ENCODE measurements at regions not wholly inside any gene's neighbourhood (a gene's known extent, or its start where the extent isn't known, plus 50 kb on each side); places are given as distances from the start of the nearest gene placed in this dataset.

DNA sequence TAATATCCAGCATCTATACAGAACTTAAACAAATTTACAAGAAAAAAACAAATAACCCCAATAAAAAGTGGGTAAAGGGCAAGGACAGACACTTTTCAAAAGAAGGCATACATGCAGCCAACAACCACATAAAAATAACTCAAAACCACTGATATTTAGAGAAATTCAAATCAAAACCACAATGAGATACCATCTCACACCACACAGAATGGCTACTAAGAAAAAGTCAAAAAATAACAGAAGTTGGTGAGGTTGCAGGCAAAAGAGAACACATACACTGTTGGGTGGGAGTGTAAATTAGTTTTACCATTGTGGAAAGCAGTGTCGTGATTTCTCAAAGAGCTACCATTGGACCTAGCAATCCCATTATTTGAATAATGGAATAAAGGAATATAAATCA, 1973.9 kb upstream of the LRRTM1 start:
- Histone ChIP-seq H3K4me3 (ENCODE audit: low read depth, low read length) (no peak overlapping the region), H3K4me1 (ENCODE audit: control insufficient read depth, insufficient read depth, low read length) (no peaks in the 10 kb centered on the region), H3K27ac (ENCODE audit: extremely low read depth, low read depth, low read length) (no peak overlapping the region), H3K9me3 (ENCODE audit: control insufficient read depth, insufficient read depth, low read depth, low read length) (no peaks in the 10 kb centered on the region), H3K36me3 (ENCODE audit: control insufficient read depth in 2 of 2, insufficient read depth in 1 of 2, low read length in 2 of 2) (no peaks in the 10 kb centered on the region)
- no peak for TF ChIP-seq ZNF112 (tag by site-specific recombination; IDR thresholded peaks at IDR 0.05)
- no peak for TF ChIP-seq GLIS1 (tag by site-specific recombination; IDR thresholded peaks at IDR 0.05)
- no peak for TF ChIP-seq ZNF350 (tag by site-specific recombination; IDR thresholded peaks at IDR 0.05)
- TF ChIP-seq, protein P1, sequence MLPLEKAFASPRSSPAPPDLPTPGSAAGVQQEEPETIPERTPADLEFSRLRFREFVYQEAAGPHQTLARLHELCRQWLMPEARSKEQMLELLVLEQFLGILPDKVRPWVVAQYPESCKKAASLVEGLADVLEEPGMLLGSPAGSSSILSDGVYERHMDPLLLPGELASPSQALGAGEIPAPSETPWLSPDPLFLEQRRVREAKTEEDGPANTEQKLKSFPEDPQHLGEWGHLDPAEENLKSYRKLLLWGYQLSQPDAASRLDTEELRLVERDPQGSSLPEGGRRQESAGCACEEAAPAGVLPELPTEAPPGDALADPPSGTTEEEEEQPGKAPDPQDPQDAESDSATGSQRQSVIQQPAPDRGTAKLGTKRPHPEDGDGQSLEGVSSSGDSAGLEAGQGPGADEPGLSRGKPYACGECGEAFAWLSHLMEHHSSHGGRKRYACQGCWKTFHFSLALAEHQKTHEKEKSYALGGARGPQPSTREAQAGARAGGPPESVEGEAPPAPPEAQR (tag by site-specific recombination; IDR thresholded peaks at IDR 0.05) = no peak
- no peak for TF ChIP-seq ZFP3 (tag by site-specific recombination; IDR thresholded peaks at IDR 0.05; ENCODE audit: low read depth)
- TF ChIP-seq ZNF777 (tag by site-specific recombination; IDR thresholded peaks at IDR 0.05; ENCODE audit: borderline replicate concordance) = no peak
- no peak for TF ChIP-seq ZNF146 (tag by site-specific recombination; IDR thresholded peaks at IDR 0.05)
- no peak for TF ChIP-seq ZNF626 (tag by site-specific recombination; IDR thresholded peaks at IDR 0.05)
- no peak for TF ChIP-seq ZNF335 (tag by site-specific recombination; conservative IDR thresholded peaks at IDR 0.05)
- no peak for TF ChIP-seq ZNF19 (tag by site-specific recombination; IDR thresholded peaks at IDR 0.05; ENCODE audit: low read depth)
- TF ChIP-seq ZNF560 (tag by site-specific recombination; IDR thresholded peaks at IDR 0.05; ENCODE audit: borderline replicate concordance) = no peak
- TF ChIP-seq, protein P2, sequence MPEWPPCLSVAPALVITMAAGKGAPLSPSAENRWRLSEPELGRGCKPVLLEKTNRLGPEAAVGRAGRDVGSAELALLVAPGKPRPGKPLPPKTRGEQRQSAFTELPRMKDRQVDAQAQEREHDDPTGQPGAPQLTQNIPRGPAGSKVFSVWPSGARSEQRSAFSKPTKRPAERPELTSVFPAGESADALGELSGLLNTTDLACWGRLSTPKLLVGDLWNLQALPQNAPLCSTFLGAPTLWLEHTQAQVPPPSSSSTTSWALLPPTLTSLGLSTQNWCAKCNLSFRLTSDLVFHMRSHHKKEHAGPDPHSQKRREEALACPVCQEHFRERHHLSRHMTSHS (tag by site-specific recombination; IDR thresholded peaks at IDR 0.05) = no peak
- no peak for TF ChIP-seq SP3 (tag by site-specific recombination; IDR thresholded peaks at IDR 0.05)
- TF ChIP-seq, protein P3, sequence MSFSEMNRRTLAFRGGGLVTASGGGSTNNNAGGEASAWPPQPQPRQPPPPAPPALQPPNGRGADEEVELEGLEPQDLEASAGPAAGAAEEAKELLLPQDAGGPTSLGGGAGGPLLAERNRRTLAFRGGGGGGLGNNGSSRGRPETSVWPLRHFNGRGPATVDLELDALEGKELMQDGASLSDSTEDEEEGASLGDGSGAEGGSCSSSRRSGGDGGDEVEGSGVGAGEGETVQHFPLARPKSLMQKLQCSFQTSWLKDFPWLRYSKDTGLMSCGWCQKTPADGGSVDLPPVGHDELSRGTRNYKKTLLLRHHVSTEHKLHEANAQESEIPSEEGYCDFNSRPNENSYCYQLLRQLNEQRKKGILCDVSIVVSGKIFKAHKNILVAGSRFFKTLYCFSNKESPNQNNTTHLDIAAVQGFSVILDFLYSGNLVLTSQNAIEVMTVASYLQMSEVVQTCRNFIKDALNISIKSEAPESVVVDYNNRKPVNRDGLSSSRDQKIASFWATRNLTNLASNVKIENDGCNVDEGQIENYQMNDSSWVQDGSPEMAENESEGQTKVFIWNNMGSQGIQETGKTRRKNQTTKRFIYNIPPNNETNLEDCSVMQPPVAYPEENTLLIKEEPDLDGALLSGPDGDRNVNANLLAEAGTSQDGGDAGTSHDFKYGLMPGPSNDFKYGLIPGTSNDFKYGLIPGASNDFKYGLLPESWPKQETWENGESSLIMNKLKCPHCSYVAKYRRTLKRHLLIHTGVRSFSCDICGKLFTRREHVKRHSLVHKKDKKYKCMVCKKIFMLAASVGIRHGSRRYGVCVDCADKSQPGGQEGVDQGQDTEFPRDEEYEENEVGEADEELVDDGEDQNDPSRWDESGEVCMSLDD (tag by site-specific recombination; IDR thresholded peaks at IDR 0.05) = no peak
- ChIA-PET CTCF (no interaction called here), POLR2A (no interaction called here)

DNA sequence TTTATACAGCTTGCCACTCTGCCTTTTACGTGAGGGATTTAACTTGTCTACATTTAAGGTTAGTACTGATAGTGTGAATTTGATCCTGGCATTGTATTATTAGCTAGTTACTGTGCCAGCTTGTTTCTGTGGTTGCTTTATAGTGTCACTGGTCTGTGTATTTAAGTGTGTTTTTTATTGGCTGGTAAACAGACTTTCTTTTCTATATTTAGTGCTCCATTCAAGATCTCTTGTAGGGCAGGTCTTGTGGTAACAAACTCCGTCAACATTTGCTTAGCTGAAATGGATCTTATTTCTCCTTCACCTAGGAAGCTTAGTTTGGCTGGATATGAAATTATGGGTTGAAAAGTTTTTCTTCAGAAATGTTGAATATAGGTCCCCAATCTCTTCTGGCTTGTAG, 1971.0 kb upstream of the LRRTM1 start:
- Histone ChIP-seq H3K9me3 (ENCODE audit: control insufficient read depth, insufficient read depth, low read depth, low read length) (no peaks in the 10 kb centered on the region), H3K4me1 (ENCODE audit: control insufficient read depth, insufficient read depth, low read length) (no peaks in the 10 kb centered on the region), H3K27ac (ENCODE audit: extremely low read depth, low read depth, low read length) (no peak overlapping the region), H3K36me3 (ENCODE audit: control insufficient read depth in 2 of 2, insufficient read depth in 1 of 2, low read length in 2 of 2) (no peaks in the 10 kb centered on the region), H3K4me3 (ENCODE audit: low read depth, low read length) (no peak overlapping the region)
- CTCF ChIA-PET = no interaction called here
- POLR2A ChIA-PET = no interaction called here
- TF ChIP-seq MYNN (tag by site-specific recombination; IDR thresholded peaks at IDR 0.05; ENCODE audit: borderline replicate concordance) (no peak), ZNF157 (tag by site-specific recombination; IDR thresholded peaks at IDR 0.05) (no peak), ZNF664 (tag by site-specific recombination; IDR thresholded peaks at IDR 0.05) (no peak), ZNF211 (tag by site-specific recombination; IDR thresholded peaks at IDR 0.05; ENCODE audit: low read depth) (no peak), ZNF629 (tag by site-specific recombination; IDR thresholded peaks at IDR 0.05) (no peak), OVOL3 (tag by site-specific recombination; IDR thresholded peaks at IDR 0.05) (no peak), ZNF621 (tag by site-specific recombination; IDR thresholded peaks at IDR 0.05) (no peak)

Measured in HEK293 (cell line).